SU-DHL-6 (cell line): ENCODE measurements at regions not wholly inside any gene's neighbourhood (a gene's known extent, or its start where the extent isn't known, plus 50 kb on each side); places are given as distances from the start of the nearest gene placed in this dataset.

Experiments used
- H2AFZ ChIP-seq: fragments of 200-600 bp; sonication (generic); 2 replicates; pipeline ENCODE4 v1.6.1; 2014; ENCODE audit warnings: low read depth, mild to moderate bottlenecking, moderate library complexity, mixed read lengths, antibody characterized with exemption, low read length; ENCODE audit not compliant: severe bottlenecking
- H3F3A ChIP-seq: fragments of 200-600 bp; shearing (Covaris generic); 2 replicates; pipeline ENCODE4 v1.6.0; 2016; ENCODE audit warnings: antibody characterized with exemption, mild to moderate bottlenecking; ENCODE audit not compliant: insufficient read depth
- H3K27ac ChIP-seq: fragments of 200-600 bp; sonication (generic); 2 replicates; pipeline ENCODE4 v1.5.1; 2016; ENCODE audit warnings: low read depth, mild to moderate bottlenecking, low read length, moderate library complexity, mixed read lengths
- H3K27me3 ChIP-seq: fragments of 200-600 bp; sonication (generic), shearing (Covaris generic); 2 replicates; pipeline ENCODE4 v1.6.0; 2014; ENCODE audit warnings: mild to moderate bottlenecking, low read length
- H3K36me3 ChIP-seq: fragments of 200-600 bp; sonication (generic); 2 replicates; pipeline ENCODE4 v1.6.1; 2014; ENCODE audit warnings: mild to moderate bottlenecking, low read length, mixed read lengths
- H3K4me2 ChIP-seq: fragments of 300-600, 200-600 bp; shearing (Covaris generic), sonication (generic); 2 replicates; pipeline ENCODE4 v1.6.0; 2014; ENCODE audit warnings: low read length, low read depth, mild to moderate bottlenecking; ENCODE audit not compliant: poor library complexity, severe bottlenecking
- H3K4me3 ChIP-seq: fragments of 200-600 bp; sonication (generic); 2 replicates; pipeline ENCODE4 v1.5.1; 2014; ENCODE audit warnings: antibody characterized with exemption, low read length, mild to moderate bottlenecking, mixed read lengths; ENCODE audit not compliant: insufficient read depth, poor library complexity, severe bottlenecking
- H3K79me2 ChIP-seq: fragments of 200-600 bp; sonication (generic); 2 replicates; pipeline ENCODE4 v1.6.1; 2014; ENCODE audit warnings: mild to moderate bottlenecking, low read length, moderate library complexity; ENCODE audit not compliant: insufficient read depth
- H3K9ac ChIP-seq: fragments of 200-600 bp; sonication (generic); 2 replicates; pipeline ENCODE4 v1.7.0; 2014; ENCODE audit warnings: mild to moderate bottlenecking, low read length
- H3K9me2 ChIP-seq: fragments of 200-600 bp; sonication (generic); replicated peaks from 2 replicates; pipeline ENCODE4 v1.6.1; 2014; ENCODE audit warnings: low read length; ENCODE audit not compliant: insufficient read depth
- H3K9me3 ChIP-seq: fragments of 200-600 bp; sonication (generic); 2 replicates; pipeline ENCODE4 v1.6.1; 2014; ENCODE audit warnings: low read length, mixed read lengths; ENCODE audit not compliant: insufficient read depth
- H4K20me1 ChIP-seq: fragments of 200-600 bp; sonication (generic); 2 replicates; pipeline ENCODE4 v1.6.1; 2014; ENCODE audit warnings: low read depth, mild to moderate bottlenecking, antibody characterized with exemption, low read length, moderate library complexity, mixed read lengths
- EZH2phosphoT487 ChIP-seq: fragments of 200-600 bp; sonication (generic), shearing (Covaris generic); conservative IDR thresholded peaks from 2 replicates; pipeline ENCODE4 v1.6.1; 2018; ENCODE audit warnings: mild to moderate bottlenecking, antibody characterized with exemption, low read length, moderate library complexity, mixed read lengths
- TF ChIP-seq, protein P1 (sequence below): fragments of 200-600 bp; sonication (generic); IDR thresholded peaks from one replicate; pipeline ENCODE4 v1.5.1; 2017; ENCODE audit warnings: antibody characterized with exemption, mild to moderate bottlenecking, low read length, moderate library complexity; ENCODE audit not compliant: insufficient read depth, poor library complexity, severe bottlenecking

DNA sequence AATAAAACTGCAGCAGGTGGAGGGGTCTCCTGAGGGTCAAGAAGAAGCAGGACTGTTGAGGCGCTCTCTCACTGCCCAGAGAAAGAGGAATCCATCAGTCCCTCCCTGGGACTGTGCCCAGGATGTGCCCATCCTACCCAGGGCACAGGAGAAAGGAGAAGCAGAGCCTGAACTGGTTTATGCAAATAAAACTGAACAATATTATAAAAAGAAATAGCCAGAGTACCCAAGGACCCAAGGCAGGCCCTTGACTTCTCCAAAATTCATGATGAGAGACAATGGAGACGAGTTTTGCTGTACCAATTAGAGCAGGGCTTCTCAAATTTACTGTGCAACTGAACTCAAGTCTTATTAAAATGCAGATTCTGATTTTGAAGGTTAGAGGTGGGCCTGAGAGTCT, 211.0 kb downstream of the IGSF11 start:
- no peaks in the 10 kb centered on the region for H4K20me1 ChIP-seq
- H3K27ac ChIP-seq: no peak overlapping the region
- H3K9me3 ChIP-seq: no peaks in the 10 kb centered on the region
- H2AFZ ChIP-seq: no peak overlapping the region
- H3K79me2 ChIP-seq: no peaks in the 10 kb centered on the region
- no peak overlapping the region for H3K4me2 ChIP-seq
- no peak overlapping the region for H3K4me3 ChIP-seq
- H3K9ac ChIP-seq: no peak overlapping the region
- H3K36me3 ChIP-seq: no peaks in the 10 kb centered on the region
- no peaks in the 10 kb centered on the region for H3K27me3 ChIP-seq
- TF ChIP-seq, protein P1, sequence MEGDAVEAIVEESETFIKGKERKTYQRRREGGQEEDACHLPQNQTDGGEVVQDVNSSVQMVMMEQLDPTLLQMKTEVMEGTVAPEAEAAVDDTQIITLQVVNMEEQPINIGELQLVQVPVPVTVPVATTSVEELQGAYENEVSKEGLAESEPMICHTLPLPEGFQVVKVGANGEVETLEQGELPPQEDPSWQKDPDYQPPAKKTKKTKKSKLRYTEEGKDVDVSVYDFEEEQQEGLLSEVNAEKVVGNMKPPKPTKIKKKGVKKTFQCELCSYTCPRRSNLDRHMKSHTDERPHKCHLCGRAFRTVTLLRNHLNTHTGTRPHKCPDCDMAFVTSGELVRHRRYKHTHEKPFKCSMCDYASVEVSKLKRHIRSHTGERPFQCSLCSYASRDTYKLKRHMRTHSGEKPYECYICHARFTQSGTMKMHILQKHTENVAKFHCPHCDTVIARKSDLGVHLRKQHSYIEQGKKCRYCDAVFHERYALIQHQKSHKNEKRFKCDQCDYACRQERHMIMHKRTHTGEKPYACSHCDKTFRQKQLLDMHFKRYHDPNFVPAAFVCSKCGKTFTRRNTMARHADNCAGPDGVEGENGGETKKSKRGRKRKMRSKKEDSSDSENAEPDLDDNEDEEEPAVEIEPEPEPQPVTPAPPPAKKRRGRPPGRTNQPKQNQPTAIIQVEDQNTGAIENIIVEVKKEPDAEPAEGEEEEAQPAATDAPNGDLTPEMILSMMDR: no peak
- no peak for TF ChIP-seq EZH2phosphoT487
- no peaks in the 10 kb centered on the region for H3F3A ChIP-seq
- H3K9me2 ChIP-seq: no peaks in the 10 kb centered on the region

DNA sequence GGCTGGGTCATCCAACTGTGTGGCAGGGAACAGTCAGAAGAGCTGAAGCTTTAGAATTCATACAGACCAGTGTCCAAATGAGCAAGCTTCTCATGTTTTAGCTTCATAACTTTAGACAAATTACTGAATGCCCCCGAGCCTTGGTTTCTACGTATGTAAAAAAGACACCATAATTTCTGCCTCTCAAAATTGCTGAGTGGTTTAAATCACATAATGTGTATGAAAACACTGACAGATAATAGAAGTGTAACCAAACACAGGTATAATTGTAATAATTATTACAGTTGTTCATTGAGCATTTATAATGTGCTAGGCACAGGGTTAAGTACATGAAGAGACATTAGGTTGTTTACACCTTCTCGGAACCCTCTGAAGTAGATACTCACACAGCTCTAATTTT, 207.2 kb downstream of the IGSF11 start:
- no peaks in the 10 kb centered on the region for H3K27me3 ChIP-seq
- no peaks in the 10 kb centered on the region for H3F3A ChIP-seq

DNA sequence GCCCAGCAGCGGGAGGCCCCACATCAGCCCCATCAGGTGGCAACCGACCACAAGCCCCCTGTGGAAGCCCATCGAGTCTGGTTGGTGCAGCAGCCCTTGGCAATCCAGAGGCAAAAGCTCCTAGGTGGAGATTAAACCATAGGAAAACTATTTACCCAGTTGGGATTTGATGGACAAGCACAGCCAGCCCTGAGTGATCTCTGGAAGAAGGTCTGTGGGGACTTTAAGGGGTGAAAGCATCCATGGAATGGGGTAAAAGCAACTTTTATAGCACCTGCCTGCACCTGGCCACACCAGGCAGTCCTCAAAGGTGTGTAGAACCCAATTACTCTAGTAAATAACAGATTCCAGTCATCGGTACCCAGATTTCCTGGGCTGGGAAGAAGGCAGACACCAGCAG, 206.3 kb downstream of the IGSF11 start:
- no peaks in the 10 kb centered on the region for H3K27me3 ChIP-seq
- no peaks in the 10 kb centered on the region for H3K9me2 ChIP-seq
- H3K9ac ChIP-seq: no peak overlapping the region
- TF ChIP-seq EZH2phosphoT487: no peak
- TF ChIP-seq, protein P1: no peak
- H2AFZ ChIP-seq: no peak overlapping the region
- H3K36me3 ChIP-seq: no peaks in the 10 kb centered on the region
- no peaks in the 10 kb centered on the region for H3K9me3 ChIP-seq
- H3F3A ChIP-seq: no peaks in the 10 kb centered on the region
- no peaks in the 10 kb centered on the region for H4K20me1 ChIP-seq
- no peak overlapping the region for H3K27ac ChIP-seq
- no peak overlapping the region for H3K4me3 ChIP-seq
- H3K4me2 ChIP-seq: no peak overlapping the region
- H3K79me2 ChIP-seq: no peaks in the 10 kb centered on the region

More for the DNA sequence above, 207.2 kb downstream of the IGSF11 start:
- Histone ChIP-seq H3K9ac (no peak overlapping the region), H3K79me2 (no peaks in the 10 kb centered on the region), H2AFZ (no peak overlapping the region), H3K36me3 (no peaks in the 10 kb centered on the region), H3K9me3 (no peaks in the 10 kb centered on the region), H3K27ac (no peak overlapping the region), H3K4me2 (no peak overlapping the region), H4K20me1 (no peaks in the 10 kb centered on the region), H3K9me2 (no peaks in the 10 kb centered on the region), H3K4me3 (no peak overlapping the region)
- TF ChIP-seq EZH2phosphoT487: no peak
- TF ChIP-seq, protein P1: no peak

GRCh38 chr3:118833075-118833474, 201.6 kb downstream of the IGSF11 start:
- H3K9me2 ChIP-seq: no peaks in the 10 kb centered on the region
- H4K20me1 ChIP-seq: no peaks in the 10 kb centered on the region
- H3K27ac ChIP-seq: no peak overlapping the region
- H3K27me3 ChIP-seq: no peaks in the 10 kb centered on the region
- no peak overlapping the region for H3K4me2 ChIP-seq
- H3K79me2 ChIP-seq: no peaks in the 10 kb centered on the region
- no peak overlapping the region for H2AFZ ChIP-seq
- no peaks in the 10 kb centered on the region for H3K9me3 ChIP-seq
- H3F3A ChIP-seq: no peaks in the 10 kb centered on the region
- TF ChIP-seq EZH2phosphoT487: no peak
- TF ChIP-seq, protein P1: no peak
- no peak overlapping the region for H3K9ac ChIP-seq
- no peaks in the 10 kb centered on the region for H3K36me3 ChIP-seq
- H3K4me3 ChIP-seq: no peak overlapping the region
